Natural killer cell treated with Interleukin-12 subunit alpha and Interleukin-12 subunit beta and Interleukin-15 and Interleukin-18, amount 100 ng/mL, for 72 hours (primary cell): ENCODE measurements at regions not wholly inside any gene's neighbourhood (a gene's known extent, or its start where the extent isn't known, plus 50 kb on each side); places are given as distances from the start of the nearest gene placed in this dataset.

Experiments
- ATAC-seq, 2 donors: fragments of 150-1000 bp; cut with Tn5 transposase in 1 of 2; sonication (Bioruptor Pico), chemical (Tn5 transposase) in 1 of 2; 2 replicates each; pipeline ENCODE4 v1.10.0; 2021
- DNase-seq: peaks from one replicate; pipeline ENCODE4 v3.0.0; 2022; ENCODE audit warnings: low spot score
- H3K27ac Mint-ChIP-seq, 2 donors: 1 replicate in 1 of 2; 2 replicates in 1 of 2; pipeline ENCODE4 v1.8.0; 2022; ENCODE audit warnings: mixed read lengths in 2 of 2, mild to moderate bottlenecking in 1 of 2, moderate library complexity in 1 of 2
- H3K27me3 Mint-ChIP-seq, 2 donors: 1 replicate in 1 of 2; 2 replicates in 1 of 2; pipeline ENCODE4 v1.8.0; 2022; ENCODE audit warnings: mixed read lengths in 2 of 2
- H3K36me3 Mint-ChIP-seq: one replicate; pipeline ENCODE4 v1.8.0; 2022; ENCODE audit warnings: mixed read lengths
- H3K4me1 Mint-ChIP-seq, 2 donors: 1 replicate in 1 of 2; 2 replicates in 1 of 2; pipeline ENCODE4 v1.8.0; 2022; ENCODE audit warnings: low read depth in 2 of 2, mixed read lengths in 2 of 2, mild to moderate bottlenecking in 1 of 2
- H3K4me3 Mint-ChIP-seq: one replicate; pipeline ENCODE4 v1.8.0; 2022; ENCODE audit warnings: mixed read lengths
- H3K9me3 Mint-ChIP-seq: 2 replicates; pipeline ENCODE4 v1.8.0; 2022; ENCODE audit warnings: mixed read lengths

DNA sequence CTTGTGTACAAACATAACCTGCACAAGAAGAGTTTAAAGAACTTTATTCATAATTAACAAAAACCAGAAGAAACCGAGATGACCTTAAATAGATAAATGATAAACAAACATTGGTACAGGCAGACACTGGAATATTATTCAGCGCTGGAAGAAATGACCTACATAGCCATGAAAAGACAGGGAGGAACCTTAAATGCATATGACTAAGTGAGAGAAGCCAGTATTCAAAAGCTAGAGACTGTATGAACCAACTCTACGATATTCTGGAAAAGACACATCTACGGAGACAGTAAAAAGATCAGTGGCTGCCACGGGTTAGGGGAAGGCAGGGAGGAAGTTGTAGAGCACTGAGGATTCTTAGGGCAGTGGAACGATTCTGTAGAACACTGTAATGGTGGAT lies 333.8 kb upstream of the AKR1E2 start:
- no peak overlapping the region for H3K27ac Mint-ChIP-seq
- no peaks in the 10 kb centered on the region for H3K36me3 Mint-ChIP-seq
- no peaks in the 10 kb centered on the region for H3K9me3 Mint-ChIP-seq
- no peak for ATAC-seq
- peaks cover 17 to 29% of the 10 kb centered on the region in 2 donors for H3K27me3 Mint-ChIP-seq
- H3K4me1 Mint-ChIP-seq = no peaks in the 10 kb centered on the region
- H3K4me3 Mint-ChIP-seq = no peak overlapping the region
- DNase-seq = no peak

DNA sequence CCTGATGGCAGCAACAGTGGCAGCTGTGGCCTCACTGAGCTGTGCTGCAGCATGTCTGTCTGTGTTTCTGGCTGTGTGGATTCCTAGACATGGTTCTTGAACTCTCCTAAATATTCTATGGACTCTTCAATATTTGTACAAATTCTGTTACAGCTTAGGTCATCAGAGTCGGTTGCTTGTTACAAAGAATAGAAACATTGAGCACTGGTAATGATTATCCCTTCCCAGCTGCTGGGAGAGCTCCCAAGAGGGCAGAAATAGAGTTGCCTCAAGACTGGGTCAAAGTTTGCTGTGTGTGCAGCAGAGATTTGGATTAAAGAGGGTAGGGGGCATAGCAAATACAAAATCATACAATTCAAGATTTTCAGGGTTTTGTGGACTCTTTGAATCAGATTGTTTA lies 337.1 kb upstream of the AKR1E2 start:
- no peak overlapping the region for H3K27ac Mint-ChIP-seq
- peak in 1 of 2 donors; percentile 6 for ATAC-seq

GRCh38 chr10:4485636-4486035 lies 340.4 kb upstream of the AKR1E2 start:
- H3K27ac Mint-ChIP-seq = no peak overlapping the region
- ATAC-seq (no peak), DNase-seq (no peak)
- peaks cover 6 to 27% of the 10 kb centered on the region in 2 donors for H3K27me3 Mint-ChIP-seq
- H3K9me3 Mint-ChIP-seq = no peaks in the 10 kb centered on the region
- H3K4me1 Mint-ChIP-seq = no peaks in the 10 kb centered on the region
- H3K36me3 Mint-ChIP-seq = no peaks in the 10 kb centered on the region
- H3K4me3 Mint-ChIP-seq = no peak overlapping the region

More for the DNA sequence above, 337.1 kb upstream of the AKR1E2 start:
- Mint-ChIP-seq H3K27me3 (peaks cover 17 to 31% of the 10 kb centered on the region in 2 donors), H3K4me3 (no peak overlapping the region), H3K36me3 (no peaks in the 10 kb centered on the region), H3K4me1 (no peaks in the 10 kb centered on the region), H3K9me3 (no peaks in the 10 kb centered on the region)
- DNase-seq = no peak

DNA sequence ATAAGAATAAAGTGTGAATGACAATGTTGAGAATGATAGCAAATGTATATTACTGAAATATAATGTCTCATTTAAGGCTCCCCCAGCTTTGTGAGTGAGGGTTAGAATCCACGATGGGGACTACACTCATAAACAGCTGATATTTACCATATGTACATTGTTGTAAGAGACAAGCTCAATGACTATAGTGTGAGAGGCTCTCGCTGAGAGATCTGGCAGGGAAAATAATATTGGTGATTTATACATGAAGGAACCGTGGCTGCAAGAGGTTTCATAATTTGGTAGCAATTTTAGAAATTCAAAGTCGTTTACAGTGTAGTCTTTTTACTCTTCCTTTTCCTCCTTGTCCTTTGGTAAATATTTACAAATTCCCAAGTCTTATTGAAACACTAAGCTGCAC lies 342.2 kb upstream of the AKR1E2 start:
- ATAC-seq = no peak
- no peak overlapping the region for H3K4me3 Mint-ChIP-seq
- no peaks in the 10 kb centered on the region for H3K36me3 Mint-ChIP-seq
- H3K27me3 Mint-ChIP-seq = peaks cover 4 to 27% of the 10 kb centered on the region in 2 donors
- DNase-seq = no peak
- no peaks in the 10 kb centered on the region for H3K4me1 Mint-ChIP-seq
- no peaks in the 10 kb centered on the region for H3K9me3 Mint-ChIP-seq
- H3K27ac Mint-ChIP-seq = no peak overlapping the region

GRCh38 chr10:4482659-4483058 lies 343.3 kb upstream of the AKR1E2 start:
- Mint-ChIP-seq H3K27ac (no peak overlapping the region), H3K4me3 (no peak overlapping the region), H3K27me3 (peaks cover 3 to 23% of the 10 kb centered on the region in 2 donors), H3K9me3 (no peaks in the 10 kb centered on the region), H3K36me3 (no peaks in the 10 kb centered on the region), H3K4me1 (peaks cover 0 to 1% of the 10 kb centered on the region in 2 donors)
- ATAC-seq (no peak), DNase-seq (no peak)

DNA sequence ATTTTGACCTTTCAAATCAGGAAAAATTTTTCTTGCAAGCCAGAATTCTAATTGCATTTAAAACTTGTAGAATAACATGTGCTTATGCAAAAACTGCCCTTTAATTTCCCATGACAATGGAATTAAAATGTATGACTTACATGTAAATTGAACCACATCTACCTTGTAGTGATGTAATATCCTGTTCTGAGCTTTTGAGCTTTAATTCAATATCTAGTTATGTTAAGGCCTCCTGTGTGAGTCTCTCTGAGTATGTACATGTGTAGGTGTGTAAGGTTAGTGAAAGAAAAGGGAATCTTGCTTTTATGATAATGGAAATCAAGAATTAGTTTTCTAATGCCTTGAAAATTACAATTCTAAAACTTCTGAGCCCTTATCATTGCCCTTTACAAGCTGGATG lies 344.8 kb upstream of the AKR1E2 start:
- H3K36me3 Mint-ChIP-seq = no peaks in the 10 kb centered on the region
- peaks cover 3 to 21% of the 10 kb centered on the region in 2 donors for H3K27me3 Mint-ChIP-seq
- H3K4me1 Mint-ChIP-seq = peaks cover 0 to 2% of the 10 kb centered on the region in 2 donors
- DNase-seq (no peak), ATAC-seq (no peak)
- no peaks in the 10 kb centered on the region for H3K9me3 Mint-ChIP-seq
- H3K4me3 Mint-ChIP-seq = no peak overlapping the region
- no peak overlapping the region for H3K27ac Mint-ChIP-seq

DNA sequence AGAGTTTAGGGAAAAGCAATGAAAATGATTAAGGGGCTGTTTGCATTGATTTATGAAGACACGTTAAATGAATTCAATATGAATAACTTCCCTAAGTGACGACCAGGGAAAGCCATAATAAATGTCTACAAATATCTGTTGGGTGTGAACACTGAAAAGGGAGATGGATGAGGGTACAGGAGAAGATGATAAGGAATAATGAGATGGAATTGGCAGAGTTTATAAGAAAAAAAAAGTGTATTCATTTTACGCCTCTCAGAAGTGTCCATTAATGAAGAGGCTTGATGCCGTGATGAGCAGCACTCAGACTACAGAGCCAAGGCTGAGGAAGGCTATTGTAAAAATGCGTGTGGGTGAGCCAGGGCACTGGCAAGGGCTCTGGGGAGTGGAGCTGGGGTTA lies 346.7 kb upstream of the AKR1E2 start:
- Mint-ChIP-seq H3K4me1 (peaks cover 0 to 2% of the 10 kb centered on the region in 2 donors), H3K9me3 (no peaks in the 10 kb centered on the region), H3K36me3 (no peaks in the 10 kb centered on the region), H3K27ac (no peak overlapping the region), H3K27me3 (peaks cover 7 to 27% of the 10 kb centered on the region in 2 donors), H3K4me3 (no peak overlapping the region)
- DNase-seq (no peak), ATAC-seq (no peak)

- Mint-ChIP-seq H3K9me3 (no peaks in the 10 kb centered on the region), H3K4me1 (peaks cover 0 to 2% of the 10 kb centered on the region in 2 donors), H3K27ac (no peak overlapping the region), H3K36me3 (no peaks in the 10 kb centered on the region), H3K4me3 (no peak overlapping the region), H3K27me3 (peaks cover 13 to 32% of the 10 kb centered on the region in 2 donors)
- ATAC-seq (no peak), DNase-seq (no peak)
Measured at GRCh38 chr10:4477664-4478063, 348.3 kb upstream of the AKR1E2 start.

GRCh38 chr10:4475827-4476490 lies 350.0 kb upstream of the AKR1E2 start:
- peaks cover 13 to 33% of the 10 kb centered on the region in 2 donors for H3K27me3 Mint-ChIP-seq
- H3K4me1 Mint-ChIP-seq = peaks cover 0 to 2% of the 10 kb centered on the region in 2 donors
- no peak overlapping the region for H3K4me3 Mint-ChIP-seq
- no peaks in the 10 kb centered on the region for H3K36me3 Mint-ChIP-seq
- H3K27ac Mint-ChIP-seq = no peak overlapping the region
- no peaks in the 10 kb centered on the region for H3K9me3 Mint-ChIP-seq
- peak in 1 of 2 donors; percentile 48 for ATAC-seq
- DNase-seq = no peak

DNA sequence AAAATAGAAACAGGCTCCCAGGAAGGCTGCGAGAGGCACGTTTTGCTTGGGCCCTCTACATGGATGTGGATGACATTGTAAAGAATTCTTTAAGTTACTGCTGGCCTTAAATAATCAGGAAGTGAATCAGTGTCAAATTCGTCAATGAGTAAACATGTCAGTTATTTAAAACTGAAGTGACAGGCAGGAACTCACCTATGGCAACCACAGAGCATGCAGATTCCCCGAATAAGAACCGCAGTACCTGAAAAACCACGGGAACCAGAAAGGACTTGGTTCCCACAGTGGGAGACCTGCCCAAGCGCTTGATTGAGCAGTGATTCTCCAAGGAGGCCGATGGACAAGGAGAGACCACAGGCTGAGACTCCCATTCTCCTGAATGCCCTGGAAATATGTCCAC lies 351.2 kb upstream of the AKR1E2 start:
- H3K27ac Mint-ChIP-seq = no peak overlapping the region
- H3K4me1 Mint-ChIP-seq = peaks cover 0 to 2% of the 10 kb centered on the region in 2 donors

DNA sequence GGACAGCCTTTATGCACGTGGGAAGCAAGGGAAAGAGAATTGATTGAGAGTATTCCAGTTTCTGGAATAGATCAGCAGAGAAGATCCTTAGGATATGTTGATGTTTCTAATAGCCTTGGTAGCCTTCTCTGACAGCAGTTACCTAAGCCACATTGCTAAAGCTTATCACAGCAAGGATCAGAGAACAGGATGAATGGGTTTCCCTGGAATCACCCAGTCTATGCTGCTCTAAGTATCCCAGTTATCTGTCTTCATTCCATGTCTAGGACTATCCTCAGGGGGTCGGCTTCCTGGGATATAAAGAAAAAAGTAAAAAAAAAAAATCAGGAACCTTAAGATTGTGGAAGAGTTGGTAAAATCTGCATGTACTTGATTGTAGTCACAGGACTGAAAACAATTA lies 352.0 kb upstream of the AKR1E2 start:
- peaks cover 0 to 2% of the 10 kb centered on the region in 2 donors for H3K4me1 Mint-ChIP-seq
- ATAC-seq (no peak), DNase-seq (no peak)
- no peak overlapping the region for H3K4me3 Mint-ChIP-seq
- no peaks in the 10 kb centered on the region for H3K9me3 Mint-ChIP-seq
- H3K27me3 Mint-ChIP-seq = peaks cover 18 to 43% of the 10 kb centered on the region in 2 donors
- no peaks in the 10 kb centered on the region for H3K36me3 Mint-ChIP-seq
- no peak overlapping the region for H3K27ac Mint-ChIP-seq

More for the DNA sequence above, 351.2 kb upstream of the AKR1E2 start:
- H3K4me3 Mint-ChIP-seq = no peak overlapping the region
- H3K9me3 Mint-ChIP-seq = no peaks in the 10 kb centered on the region
- H3K36me3 Mint-ChIP-seq = no peaks in the 10 kb centered on the region
- H3K27me3 Mint-ChIP-seq = peaks cover 13 to 34% of the 10 kb centered on the region in 2 donors
- ATAC-seq (no peak), DNase-seq (no peak)

GRCh38 chr10:4472190-4472904 lies 353.7 kb upstream of the AKR1E2 start:
- ATAC-seq (no peak), DNase-seq (no peak)
- peaks cover 24 to 51% of the 10 kb centered on the region in 2 donors for H3K27me3 Mint-ChIP-seq
- H3K4me1 Mint-ChIP-seq = no peaks in the 10 kb centered on the region
- H3K36me3 Mint-ChIP-seq = peaks cover 5% of the 10 kb centered on the region
- no peak overlapping the region for H3K27ac Mint-ChIP-seq
- H3K9me3 Mint-ChIP-seq = peaks cover 2% of the 10 kb centered on the region
- H3K4me3 Mint-ChIP-seq = no peak overlapping the region

- Mint-ChIP-seq H3K9me3 (peaks cover 2% of the 10 kb centered on the region), H3K27me3 (peaks cover 26 to 50% of the 10 kb centered on the region in 2 donors), H3K27ac (no peak overlapping the region), H3K36me3 (peaks cover 5% of the 10 kb centered on the region), H3K4me3 (no peak overlapping the region), H3K4me1 (no peaks in the 10 kb centered on the region)
- DNase-seq (no peak), ATAC-seq (no peak)
Measured at GRCh38 chr10:4470231-4470835, 355.7 kb upstream of the AKR1E2 start.

DNA sequence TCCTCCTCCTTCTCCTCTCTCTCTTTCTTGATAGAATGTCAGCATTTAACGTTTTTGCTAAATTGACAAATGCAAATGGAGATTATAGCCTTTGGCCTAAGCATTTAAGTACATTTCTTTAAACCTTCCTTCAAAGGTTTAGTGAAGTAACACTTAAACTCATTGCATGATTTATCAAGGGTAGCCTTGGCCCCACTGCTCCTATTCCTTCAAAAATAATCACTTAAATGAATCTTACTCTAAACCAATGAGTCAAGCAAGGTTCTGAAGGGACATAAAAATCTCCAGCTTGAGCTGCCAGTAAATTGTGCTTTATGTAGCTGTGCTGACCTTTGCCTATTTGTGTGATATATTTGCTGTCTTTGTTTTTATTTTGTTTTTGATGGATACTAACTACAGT lies 358.5 kb upstream of the AKR1E2 start:
- ATAC-seq (no peak), DNase-seq (no peak)
- Mint-ChIP-seq H3K4me3 (no peak overlapping the region), H3K9me3 (peaks cover 5% of the 10 kb centered on the region), H3K27me3 (peaks cover 35 to 45% of the 10 kb centered on the region in 2 donors), H3K27ac (no peak overlapping the region), H3K36me3 (peaks cover 5% of the 10 kb centered on the region), H3K4me1 (no peaks in the 10 kb centered on the region)
